GM12873 (cell line): ENCODE measurements at regions not wholly inside any gene's neighbourhood (a gene's known extent, or its start where the extent isn't known, plus 50 kb on each side); places are given as distances from the start of the nearest gene placed in this dataset.

Experiments used
- CTCF ChIP-seq: IDR thresholded peaks from 2 replicates; pipeline ENCODE4 v1.5.1; 2012; ENCODE audit warnings: low read depth, mild to moderate bottlenecking, moderate library complexity, low read length, control low read depth; ENCODE audit not compliant: insufficient read depth; ENCODE audit errors: missing control alignments

- TF ChIP-seq CTCF, result no peak
Measured at GRCh38 chr3:152087153-152087552, 181.6 kb upstream of the MBNL1 start.

- no peak for TF ChIP-seq CTCF
Measured at GRCh38 chr3:152089528-152089927, 179.2 kb upstream of the MBNL1 start.

- no peak for TF ChIP-seq CTCF
Measured at GRCh38 chr3:152091725-152092124, 177.0 kb upstream of the MBNL1 start.

GRCh38 chr3:152093901-152094300 is 174.8 kb upstream of the MBNL1 start:
- TF ChIP-seq CTCF, result no peak

GRCh38 chr3:152094406-152094805 is 174.3 kb upstream of the MBNL1 start:
- TF ChIP-seq CTCF, result no peak

GRCh38 chr3:152095472-152095871 is 173.3 kb upstream of the MBNL1 start:
- no peak for TF ChIP-seq CTCF

GRCh38 chr3:152096280-152096906 is 172.3 kb upstream of the MBNL1 start:
- no peak for TF ChIP-seq CTCF
